Right cardiac atrium (tissue), 5 donors: ENCODE measurements at regions not wholly inside any gene's neighbourhood (a gene's known extent, or its start where the extent isn't known, plus 50 kb on each side); places are given as distances from the start of the nearest gene placed in this dataset.

ENCODE experiments used
- ATAC-seq, 2 donors: fragments of 200-7000 bp; cut with Tn5 transposase; one replicate each; pipeline versions ENCODE4 v1.8.0 to v1.9.1; 2020; ENCODE audit warnings: moderate library complexity in 2 of 2, mild to moderate bottlenecking in 1 of 2
- DNase-seq, 3 donors: peaks; one replicate each; pipeline ENCODE4 v3.0.0-alpha.2; 2020
- H3K27ac ChIP-seq: one replicate; pipeline ENCODE4 v1.5.1; 2013; ENCODE audit warnings: mild to moderate bottlenecking, low read length, control low read depth, moderate library complexity
- H3K27me3 ChIP-seq: one replicate; pipeline ENCODE4 v1.6.1; 2013; ENCODE audit not compliant: control insufficient read depth, insufficient read depth
- H3K4me1 ChIP-seq: one replicate; pipeline ENCODE4 v1.6.1; 2013; ENCODE audit warnings: low read length; ENCODE audit not compliant: control insufficient read depth, insufficient read depth
- H3K4me3 ChIP-seq: one replicate; pipeline ENCODE4 v1.5.1; 2013; ENCODE audit warnings: low read length, control low read depth
- H3K9me3 ChIP-seq: one replicate; pipeline ENCODE4 v1.6.1; 2013; ENCODE audit warnings: low read length; ENCODE audit not compliant: control insufficient read depth
- WGBS: extraction: QIAGEN DNeasy Blood & Tissue Kit; methylation state at CpG from one replicate; pipeline ENCODE4 v1.1.7; 2013; 5-methylcytosine and 5-hydroxymethylcytosine counted together
- intact Hi-C, 4 donors: fragments of 100-400 bp; cut with DNase I; formaldehyde crosslinking; loops; one replicate each; pipeline versions ENCODE4 v1.11.0 to v1.14.0; 2022 to 2023
- donor health status: healthy with polysubstance abuse.
- donor health status: DM: no; HTN: yes; CAD: no.
- donor health status: DM: no; HTN: no; CAD: no.
- donor health status: DM: no; HTN: yes; CAD: no; lungs with severe emphysema.
- donor health status: DM: yes; HTN: yes; CAD: no.

DNA sequence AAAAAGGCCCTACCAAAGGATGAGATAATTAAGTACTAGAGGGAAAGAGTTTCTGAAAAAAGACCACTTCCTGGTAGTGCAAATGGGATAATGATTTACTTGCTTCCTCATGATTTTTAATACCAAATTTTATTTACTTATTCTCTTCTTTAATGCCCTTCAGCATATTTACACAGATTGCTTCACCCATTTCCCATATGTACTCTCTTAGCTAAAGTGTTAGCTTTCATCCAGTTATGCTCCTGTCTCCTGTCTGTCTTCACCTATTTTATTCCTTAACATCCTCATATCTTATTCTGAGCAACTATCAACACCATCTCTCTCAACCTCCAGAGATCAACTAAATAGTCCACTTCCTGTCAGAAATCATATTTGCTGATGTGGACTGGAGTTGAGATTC lies 183.2 kb upstream of the HS3ST1 start:
- no peaks in the 10 kb centered on the region for H3K4me1 ChIP-seq
- H3K27me3 ChIP-seq = no peaks in the 10 kb centered on the region
- intact Hi-C loops = no loop called here
- H3K27ac ChIP-seq = no peak overlapping the region
- ATAC-seq (no peak), DNase-seq (no peak)
- H3K9me3 ChIP-seq = no peaks in the 10 kb centered on the region
- H3K4me3 ChIP-seq = no peak overlapping the region

- intact Hi-C loops = no loop called here
- H3K4me1 ChIP-seq = no peaks in the 10 kb centered on the region
These were observed 181.1 kb upstream of the HS3ST1 start for GRCh38 chr4:11609751-11610150.

GRCh38 chr4:11608992-11609391 lies 180.3 kb upstream of the HS3ST1 start:
- ATAC-seq = no peak

More at GRCh38 chr4:11609751-11610150, 181.1 kb upstream of the HS3ST1 start:
- ATAC-seq (no peak), DNase-seq (no peak)
- Histone ChIP-seq H3K4me3 (no peak overlapping the region), H3K9me3 (no peaks in the 10 kb centered on the region), H3K27me3 (no peaks in the 10 kb centered on the region), H3K27ac (no peak overlapping the region)
- WGBS = 96% methylated on average over 2 of the region's 2 CpGs

DNA sequence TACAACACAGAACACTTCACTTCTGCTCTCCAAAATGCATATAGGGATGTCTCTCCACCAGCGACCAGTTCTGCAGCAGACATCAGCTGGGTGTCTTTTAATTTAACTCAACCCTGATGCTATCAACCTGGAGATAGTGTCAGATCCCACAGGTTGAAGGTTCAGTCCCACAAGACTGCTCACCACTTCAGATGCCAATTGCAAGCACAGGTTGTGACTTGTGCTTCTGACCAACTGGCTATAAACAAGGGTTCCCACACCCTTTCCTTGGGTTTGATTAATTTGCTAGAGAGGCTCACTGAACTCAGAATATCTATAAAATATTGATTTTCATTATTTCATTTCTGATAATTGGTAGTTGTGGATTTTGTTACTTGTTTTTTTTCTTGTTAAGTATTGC lies 177.4 kb upstream of the HS3ST1 start:
- Histone ChIP-seq H3K27me3 (no peaks in the 10 kb centered on the region), H3K27ac (no peak overlapping the region), H3K9me3 (no peaks in the 10 kb centered on the region), H3K4me1 (peaks cover 2% of the 10 kb centered on the region), H3K4me3 (no peak overlapping the region)
- intact Hi-C loops = no loop called here
- DNase-seq (no peak), ATAC-seq (no peak)
- 58% methylated on average over 1 of the region's 1 CpG for WGBS

More at GRCh38 chr4:11608992-11609391, 180.3 kb upstream of the HS3ST1 start:
- H3K9me3 ChIP-seq = no peaks in the 10 kb centered on the region
- H3K27me3 ChIP-seq = no peaks in the 10 kb centered on the region
- no peak for DNase-seq
- intact Hi-C loops = no loop called here
- H3K27ac ChIP-seq = no peak overlapping the region
- H3K4me3 ChIP-seq = no peak overlapping the region
- no peaks in the 10 kb centered on the region for H3K4me1 ChIP-seq

GRCh38 chr4:11605597-11605996 lies 176.9 kb upstream of the HS3ST1 start:
- ATAC-seq (no peak), DNase-seq (no peak)
- Histone ChIP-seq H3K27ac (no peak overlapping the region), H3K4me3 (no peak overlapping the region), H3K27me3 (no peaks in the 10 kb centered on the region), H3K9me3 (no peaks in the 10 kb centered on the region), H3K4me1 (peaks cover 2% of the 10 kb centered on the region)
- 29% methylated on average over 1 of the region's 1 CpG for WGBS
- intact Hi-C loops = no loop called here

GRCh38 chr4:11604821-11605220 lies 176.1 kb upstream of the HS3ST1 start:
- Histone ChIP-seq H3K4me3 (no peak overlapping the region), H3K9me3 (no peaks in the 10 kb centered on the region), H3K4me1 (peaks cover 2% of the 10 kb centered on the region), H3K27me3 (no peaks in the 10 kb centered on the region), H3K27ac (no peak overlapping the region)
- 95% methylated on average over 3 of the region's 3 CpGs for WGBS
- intact Hi-C loops = no loop called here
- no peak for ATAC-seq
- no peak for DNase-seq

GRCh38 chr4:11603591-11604194 lies 175.0 kb upstream of the HS3ST1 start:
- ATAC-seq (no peak), DNase-seq (no peak)
- no peak overlapping the region for H3K4me3 ChIP-seq
- intact Hi-C loops = no loop called here
- peaks cover 2% of the 10 kb centered on the region for H3K4me1 ChIP-seq
- H3K27ac ChIP-seq = no peak overlapping the region
- WGBS = 88% methylated on average over 6 of the region's 6 CpGs
- H3K27me3 ChIP-seq = no peaks in the 10 kb centered on the region
- H3K9me3 ChIP-seq = no peaks in the 10 kb centered on the region

DNA sequence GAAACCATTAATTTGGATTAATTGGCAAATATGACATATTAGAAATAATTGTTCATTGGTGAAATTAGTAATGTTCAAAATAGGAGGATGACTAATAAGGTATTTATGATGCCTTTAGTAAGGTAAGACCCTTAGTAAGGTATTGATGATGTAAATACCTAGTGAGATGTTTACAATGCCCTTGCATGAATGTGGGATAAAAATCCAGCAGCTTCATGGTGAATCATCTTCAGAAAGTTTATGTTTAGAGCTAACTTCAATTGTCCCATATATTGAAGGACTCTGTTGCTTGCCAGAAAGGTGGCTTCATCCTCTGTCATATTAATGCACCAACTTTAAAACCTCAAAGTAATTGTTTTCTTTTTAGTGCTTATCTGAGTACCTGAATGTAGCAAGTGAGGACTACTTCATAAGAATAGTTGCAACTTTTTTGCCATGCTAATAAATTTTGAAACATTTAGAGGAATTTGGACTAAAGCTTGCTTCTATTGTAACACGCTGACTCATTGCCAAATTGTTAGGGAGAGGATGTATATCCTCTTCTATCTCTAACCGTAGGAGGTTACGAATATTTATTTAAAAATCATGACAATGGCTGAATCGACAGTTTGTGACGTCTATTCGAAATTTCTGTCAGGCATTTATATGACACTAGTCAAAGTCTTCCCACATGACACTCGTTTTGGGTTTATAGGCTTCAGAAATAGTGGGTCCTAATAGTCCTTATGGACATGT lies 174.1 kb upstream of the HS3ST1 start:
- no peak for ATAC-seq
- no peak for DNase-seq
- Histone ChIP-seq H3K4me1 (peaks cover 2% of the 10 kb centered on the region), H3K9me3 (no peaks in the 10 kb centered on the region), H3K27ac (no peak overlapping the region), H3K27me3 (no peaks in the 10 kb centered on the region), H3K4me3 (no peak overlapping the region)
- intact Hi-C loops = no loop called here
- WGBS = 57% methylated on average over 7 of the region's 7 CpGs

DNA sequence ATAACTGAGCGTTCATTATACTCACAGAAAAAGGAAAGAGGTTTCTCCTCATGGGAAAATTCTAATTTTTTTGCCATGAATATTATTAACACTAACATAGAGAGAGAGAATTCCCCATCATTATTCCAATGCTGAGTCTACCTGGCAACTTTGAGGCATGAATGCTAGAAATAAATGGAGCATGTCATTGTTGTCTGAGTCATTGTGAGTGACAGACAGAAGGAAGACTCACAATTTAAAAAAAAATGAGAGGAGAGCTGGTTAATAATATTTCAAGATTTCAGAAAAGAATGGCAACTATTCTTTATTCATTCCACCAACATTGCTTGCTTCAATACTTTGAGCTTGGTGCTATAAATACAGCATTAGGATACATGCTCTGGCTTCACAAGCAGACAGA lies 170.4 kb upstream of the HS3ST1 start:
- WGBS = 2% methylated on average over 1 of the region's 1 CpG
- Histone ChIP-seq H3K4me1 (peaks cover 2% of the 10 kb centered on the region), H3K4me3 (no peak overlapping the region), H3K27ac (no peak overlapping the region), H3K9me3 (no peaks in the 10 kb centered on the region), H3K27me3 (no peaks in the 10 kb centered on the region)
- DNase-seq (no peak), ATAC-seq (no peak)
- intact Hi-C loops = no loop called here

GRCh38 chr4:11598591-11598990 lies 169.9 kb upstream of the HS3ST1 start:
- DNase-seq (no peak), ATAC-seq (no peak)
- Histone ChIP-seq H3K27ac (no peak overlapping the region), H3K9me3 (no peaks in the 10 kb centered on the region), H3K27me3 (no peaks in the 10 kb centered on the region), H3K4me1 (no peaks in the 10 kb centered on the region), H3K4me3 (no peak overlapping the region)
- WGBS = 92% methylated on average over 4 of the region's 4 CpGs
- intact Hi-C loops = no loop called here

DNA sequence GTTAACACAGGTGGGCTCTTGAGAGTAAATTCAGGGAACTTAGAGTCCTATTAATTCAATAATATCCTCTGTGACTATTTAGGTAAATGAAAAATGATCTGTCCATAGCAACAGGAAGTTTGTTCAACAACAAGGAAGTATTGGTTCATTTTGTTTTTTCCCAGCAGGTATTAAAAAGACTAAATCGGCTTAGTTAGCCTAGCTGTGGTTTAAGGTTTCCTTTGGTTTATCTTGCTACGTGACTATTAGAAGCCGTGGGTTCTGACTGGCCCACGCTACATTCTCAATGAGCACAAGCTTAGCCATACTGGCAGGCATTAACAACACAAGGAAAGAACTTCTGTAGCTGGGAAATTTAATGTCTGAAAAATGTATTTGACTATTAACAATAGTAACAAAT lies 168.8 kb upstream of the HS3ST1 start:
- Histone ChIP-seq H3K4me1 (peaks cover 1% of the 10 kb centered on the region), H3K27me3 (no peaks in the 10 kb centered on the region), H3K9me3 (no peaks in the 10 kb centered on the region), H3K4me3 (no peak overlapping the region), H3K27ac (no peak overlapping the region)
- WGBS = 75% methylated on average over 4 of the region's 4 CpGs
- DNase-seq (no peak), ATAC-seq (no peak)
- intact Hi-C loops = no loop called here

DNA sequence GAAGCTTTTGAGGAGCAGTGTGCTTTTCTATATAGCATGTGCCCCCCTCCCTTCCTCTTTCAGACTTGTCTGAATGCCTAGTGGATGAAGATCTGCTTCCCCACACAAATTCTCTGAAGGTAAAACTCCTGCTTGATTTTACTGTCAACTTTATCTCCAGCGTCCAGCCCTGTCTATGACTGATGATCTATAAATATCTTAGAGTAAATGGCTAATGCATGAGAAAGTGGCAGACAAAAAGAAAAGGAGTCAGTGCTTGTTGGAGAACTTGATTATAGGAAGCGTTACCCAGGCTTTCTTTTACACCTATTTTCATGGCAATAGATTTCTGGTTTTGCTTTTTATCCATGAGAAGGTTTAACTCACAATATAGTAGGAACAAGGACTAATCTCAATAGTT lies 168.3 kb upstream of the HS3ST1 start:
- intact Hi-C loops = no loop called here
- H3K9me3 ChIP-seq = no peaks in the 10 kb centered on the region
- no peak overlapping the region for H3K4me3 ChIP-seq
- WGBS = 47% methylated on average over 2 of the region's 2 CpGs
- no peaks in the 10 kb centered on the region for H3K27me3 ChIP-seq
- H3K27ac ChIP-seq = no peak overlapping the region
- ATAC-seq = no peak
- DNase-seq = no peak
- H3K4me1 ChIP-seq = peaks cover 1% of the 10 kb centered on the region
